HG02623 (cell line): ENCODE measurements at regions not wholly inside any gene's neighbourhood (a gene's known extent, or its start where the extent isn't known, plus 50 kb on each side); places are given as distances from the start of the nearest gene placed in this dataset.
"Not testable (repeated sequence)": the region's sequence is repeated elsewhere in the genome, so short reads cannot be mapped to it uniquely, and the experiment has no call there.

Experiments used
- ATAC-seq: cut with Tn5 transposase; IDR thresholded peaks from one replicate; pipeline ENCODE4 v1.9.1; 2021; ENCODE audit warnings: moderate library complexity; ENCODE audit not compliant: unreplicated experiment

DNA sequence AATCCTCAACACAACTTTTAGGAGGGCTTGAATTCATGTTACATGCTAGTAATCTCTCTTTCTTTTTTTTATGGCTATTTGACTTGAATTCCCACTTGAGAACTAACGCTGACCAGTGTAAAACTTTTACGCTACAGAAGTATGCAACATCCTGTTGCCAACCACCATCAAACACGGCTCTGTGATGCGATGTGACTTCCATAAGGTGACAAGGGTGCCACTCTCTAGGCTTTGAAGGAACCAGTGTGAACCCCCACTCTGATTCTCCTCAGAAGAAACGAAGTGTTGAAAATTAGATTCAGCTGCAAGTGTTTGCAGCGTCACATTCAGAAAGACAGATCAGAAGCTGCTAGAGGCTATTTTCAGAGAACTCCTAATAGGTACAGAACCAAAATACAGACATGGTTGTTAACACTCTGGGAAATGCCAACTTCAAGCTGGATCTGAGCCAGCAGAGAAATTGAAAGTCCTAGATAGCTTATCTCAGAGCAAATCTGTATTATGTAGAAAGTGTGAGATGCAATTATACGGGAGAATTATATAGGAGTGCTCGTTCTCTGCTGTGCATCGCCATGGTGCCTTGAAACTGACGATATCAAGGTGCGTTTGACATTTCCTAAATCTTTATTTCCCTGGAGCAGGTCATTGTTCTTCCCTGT lies 271.2 kb downstream of the LPIN1 start:
- no peak for ATAC-seq

DNA sequence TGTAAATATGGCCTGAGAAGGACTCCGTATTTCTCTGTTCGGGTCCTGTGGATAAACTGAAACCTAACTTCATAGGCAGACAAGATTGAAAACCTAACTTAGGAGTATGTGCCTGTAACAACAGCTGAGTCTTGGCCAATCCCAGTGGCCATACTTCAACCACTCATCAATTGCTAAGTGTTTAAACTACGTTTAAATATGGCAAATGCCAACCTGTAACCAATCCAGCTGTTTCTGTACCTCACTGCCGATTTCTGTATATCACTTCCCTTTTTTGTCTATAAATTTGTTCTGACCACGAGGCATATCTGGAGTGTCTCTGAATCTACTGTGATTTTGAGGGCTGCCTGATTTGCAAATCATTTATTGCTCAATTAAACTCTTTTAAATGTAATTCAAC lies 272.3 kb downstream of the LPIN1 start:
- not testable (repeated sequence) for ATAC-seq

DNA sequence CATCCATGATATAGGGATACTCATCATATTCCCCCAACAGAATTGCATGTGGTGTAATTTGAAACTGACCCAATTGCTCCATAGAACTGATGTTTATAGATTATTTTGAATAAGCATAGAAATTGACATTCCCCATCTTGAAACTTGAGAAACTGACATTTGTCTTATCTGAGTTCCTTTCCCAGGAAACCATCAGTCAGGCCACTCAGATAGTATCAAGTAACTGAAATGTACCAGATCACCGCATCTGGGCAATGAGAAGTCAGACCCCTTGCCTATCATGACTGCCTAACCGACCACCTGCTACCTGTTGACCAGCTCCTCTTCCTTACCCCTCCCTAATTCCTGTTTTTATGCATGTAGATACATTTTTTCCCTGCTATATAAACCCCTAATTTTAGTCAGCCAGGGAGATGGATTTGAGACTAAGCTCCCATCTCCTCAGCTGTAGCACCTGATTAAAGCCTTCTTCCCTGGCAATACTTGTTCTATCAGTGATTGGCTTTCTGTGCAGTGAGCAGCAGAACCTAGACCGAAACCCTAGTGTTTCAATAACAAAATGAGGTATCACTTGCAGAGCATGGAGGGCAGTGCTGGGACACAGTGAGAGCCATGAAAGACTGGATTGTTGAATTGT lies 274.5 kb downstream of the LPIN1 start:
- no peak for ATAC-seq

DNA sequence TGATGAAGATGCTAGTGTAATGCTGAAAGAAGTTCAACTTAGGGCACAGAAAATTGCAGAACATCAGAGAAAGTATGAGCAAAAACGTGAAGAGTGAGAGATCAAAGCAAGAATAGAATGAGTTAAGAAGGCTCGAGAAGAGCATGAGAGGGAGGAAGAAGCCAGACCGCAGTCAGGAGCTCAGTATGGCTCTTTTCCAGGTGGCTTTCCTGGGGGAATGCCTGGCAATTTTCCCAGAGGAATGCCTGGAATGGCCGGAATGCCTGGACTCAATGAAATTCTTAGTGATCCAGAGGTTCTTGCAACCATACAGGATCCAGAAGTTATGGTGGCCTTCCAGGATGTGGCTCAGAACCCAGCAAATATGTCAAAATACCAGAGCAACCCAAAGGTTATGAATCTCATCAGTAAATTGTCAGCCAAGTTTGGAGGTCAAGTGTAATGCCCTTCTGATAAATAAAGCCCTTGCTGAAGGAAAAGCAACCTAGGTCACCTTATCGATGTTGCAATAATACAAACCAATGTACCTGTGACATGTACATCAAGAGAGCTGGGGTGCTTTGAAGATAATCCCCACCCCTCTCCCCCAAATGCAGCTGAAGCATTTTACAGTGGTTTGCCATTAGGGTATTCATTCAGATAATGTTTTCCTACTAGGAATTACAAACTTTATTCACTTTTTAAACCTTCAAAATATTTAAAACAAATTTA lies 277.9 kb downstream of the LPIN1 start:
- not testable (repeated sequence) for ATAC-seq

DNA sequence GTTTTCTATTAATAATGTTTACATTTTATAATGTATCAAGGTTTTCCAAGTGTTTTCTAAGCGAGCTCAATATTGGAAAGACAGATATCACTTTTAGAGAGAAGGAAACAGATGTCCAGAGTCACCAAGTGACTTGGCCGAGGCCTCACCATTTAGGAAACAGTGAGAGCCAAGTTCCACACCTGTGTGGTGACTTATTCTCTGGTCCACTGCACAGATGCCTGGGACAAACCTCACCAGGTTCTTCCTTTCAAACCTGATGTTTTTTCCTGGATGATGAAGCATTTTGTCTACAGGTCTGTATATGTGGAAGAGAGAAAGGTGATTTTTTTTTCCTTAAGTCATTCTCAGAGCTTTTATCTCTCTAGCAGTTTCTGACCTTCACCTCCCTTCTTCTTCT lies 280.7 kb downstream of the LPIN1 start:
- ATAC-seq: no peak

DNA sequence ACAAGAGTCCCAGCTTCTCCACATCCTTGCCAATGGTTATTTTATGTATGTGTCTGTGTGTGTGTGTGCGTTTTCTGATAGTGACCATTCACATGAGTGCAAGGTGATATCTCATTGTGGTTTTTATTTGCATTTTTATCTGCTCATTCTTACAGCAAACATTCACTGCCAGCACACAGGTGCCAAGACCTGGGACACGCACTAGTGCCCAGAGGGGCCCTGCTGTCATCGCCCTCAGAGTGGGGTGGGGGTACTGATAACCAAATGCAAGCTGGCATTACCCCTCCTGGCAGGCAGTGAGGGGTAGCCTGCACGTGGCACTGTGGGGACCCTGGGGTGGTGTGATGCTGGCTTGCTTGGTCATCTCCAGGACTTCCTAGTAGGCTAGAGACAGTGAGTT lies 285.4 kb downstream of the LPIN1 start:
- ATAC-seq: no peak

DNA sequence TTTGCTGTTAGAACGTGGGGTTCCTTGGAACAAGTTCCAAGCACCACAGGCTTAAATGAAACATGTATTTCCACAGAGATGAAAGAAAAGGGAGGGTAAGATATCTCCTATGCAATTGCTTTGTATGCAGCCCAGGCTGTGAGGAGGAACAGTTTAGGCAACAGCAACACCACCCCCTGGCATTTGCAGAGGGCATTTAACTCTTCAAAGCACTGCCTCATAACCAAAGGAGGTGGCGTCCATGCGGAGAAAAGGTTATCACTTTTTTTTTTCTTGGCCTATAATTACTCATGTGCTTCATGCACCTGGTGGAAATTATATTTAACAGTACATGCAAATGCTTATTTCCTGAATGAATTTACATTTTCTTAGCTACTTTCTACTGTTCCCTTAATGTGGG lies 286.0 kb downstream of the LPIN1 start:
- peak; percentile 72 for ATAC-seq

DNA sequence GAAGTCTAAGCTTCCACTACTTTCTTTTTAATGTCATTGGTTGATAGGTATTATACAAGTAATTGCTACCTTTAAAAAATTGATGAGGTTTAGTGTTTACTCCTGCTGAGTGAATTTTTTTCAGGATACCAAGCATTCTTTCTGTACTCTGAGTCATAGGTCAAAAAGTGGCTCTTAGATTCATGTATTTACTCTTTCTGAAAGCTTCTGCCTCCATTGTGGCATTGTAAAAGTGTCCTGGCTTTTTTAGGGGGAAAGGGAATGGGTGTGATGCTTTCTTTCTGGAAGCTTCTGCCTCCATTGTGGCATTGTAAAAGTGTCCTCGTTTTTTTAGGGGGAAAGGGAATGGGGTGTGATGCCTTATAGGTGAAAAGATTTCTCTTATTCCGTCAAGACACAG lies 286.5 kb downstream of the LPIN1 start:
- ATAC-seq: no peak

DNA sequence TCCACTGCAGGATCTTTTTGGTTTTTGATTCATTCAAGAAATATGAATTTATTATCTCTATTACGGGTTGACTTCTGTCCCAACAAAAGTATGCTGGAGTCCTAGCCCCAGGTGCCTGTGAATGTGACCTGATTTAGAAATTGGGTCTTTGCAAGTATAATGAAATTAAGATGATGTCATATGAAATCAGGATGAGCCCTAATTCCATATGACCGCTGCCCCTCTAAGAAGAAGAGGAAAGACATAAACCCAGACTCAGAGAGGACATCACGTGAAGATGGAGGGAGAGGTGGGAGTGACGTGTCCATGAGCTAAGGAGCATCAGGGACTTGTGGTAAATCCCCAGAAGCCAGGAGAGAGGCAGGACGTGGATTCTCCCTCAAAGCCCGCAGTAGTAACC lies 287.1 kb downstream of the LPIN1 start:
- ATAC-seq: no peak

DNA sequence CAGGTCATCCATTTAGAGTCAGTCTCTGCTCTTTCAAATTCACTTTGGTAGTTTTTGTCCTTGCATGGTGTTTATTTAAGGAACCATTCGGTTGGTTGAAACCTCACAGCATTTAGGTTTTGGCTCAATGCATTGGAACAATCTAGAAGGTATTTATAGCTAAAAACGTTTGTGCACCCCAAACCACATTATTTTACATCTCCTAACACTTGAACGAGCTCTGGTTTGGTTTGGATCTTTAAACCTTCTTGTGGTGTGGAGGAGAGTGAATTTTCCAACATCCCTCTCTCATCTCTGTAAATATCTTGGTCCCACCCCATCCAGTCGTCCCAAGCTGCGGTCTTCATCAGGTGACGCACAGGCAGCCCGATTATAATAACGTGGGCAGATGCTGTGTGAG lies 287.9 kb downstream of the LPIN1 start:
- no peak for ATAC-seq

DNA sequence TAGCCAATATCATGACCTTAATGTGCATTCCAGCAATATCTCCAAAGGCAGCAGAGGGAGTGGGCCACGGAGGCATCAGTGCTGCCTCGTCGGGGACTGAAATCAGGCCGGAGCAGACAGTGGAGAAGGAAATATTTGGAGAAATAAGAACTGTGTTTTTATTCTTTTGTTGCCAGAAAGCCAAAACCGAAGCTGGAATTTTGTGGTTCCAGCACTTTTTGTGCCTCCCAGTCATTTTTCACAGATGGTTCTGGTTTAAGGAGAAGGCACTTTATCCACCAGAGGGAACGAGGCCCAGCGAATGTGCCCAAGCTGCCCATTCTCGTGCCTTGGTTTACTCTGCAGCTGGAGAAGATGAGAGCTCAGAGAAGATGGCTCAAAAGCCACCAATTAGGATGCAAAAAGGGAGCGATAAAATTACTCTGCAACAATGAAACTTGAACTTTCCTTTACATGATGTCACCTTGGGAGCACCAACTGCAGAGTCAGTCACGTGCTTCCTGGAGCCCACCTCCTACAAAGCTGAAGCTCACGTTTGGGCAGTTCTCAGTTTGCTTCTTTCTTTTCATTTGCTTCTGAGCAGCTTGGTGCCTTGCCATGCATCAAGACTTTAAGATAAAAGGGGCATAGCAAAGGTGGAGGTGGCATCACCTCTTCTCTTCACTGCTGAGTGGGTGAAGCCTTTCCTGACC lies 288.7 kb downstream of the LPIN1 start:
- no peak for ATAC-seq

DNA sequence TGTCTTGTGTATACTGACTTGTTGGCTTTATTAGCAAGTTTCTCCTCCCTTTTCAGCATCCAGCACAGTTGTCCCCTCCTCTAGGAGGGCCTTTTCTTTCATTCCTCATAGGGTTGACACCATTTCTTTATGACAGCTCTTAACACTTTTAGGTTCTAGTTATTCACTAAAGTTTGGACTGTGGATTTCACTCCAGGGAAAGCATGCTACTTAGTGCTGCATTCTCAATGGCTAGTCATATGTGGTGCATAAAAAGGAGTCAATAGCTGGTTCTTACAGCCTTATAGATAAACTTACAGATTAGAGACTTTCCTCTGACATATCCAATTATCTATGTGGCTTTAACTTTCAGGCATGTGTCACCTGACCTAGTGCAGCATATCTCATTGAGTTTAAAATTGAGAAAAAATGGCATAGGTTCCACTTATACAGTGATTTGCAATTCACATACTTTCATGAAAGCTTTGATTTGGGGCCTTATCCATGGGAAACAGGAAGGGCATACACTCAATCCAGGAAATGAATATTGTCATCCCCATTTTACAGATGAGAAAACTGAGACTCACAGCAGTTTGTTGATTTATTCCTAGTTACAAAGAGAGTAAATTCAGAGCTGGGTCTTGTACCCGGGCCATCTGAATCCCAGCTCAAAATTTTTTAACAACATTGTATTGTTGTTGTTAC lies 289.7 kb downstream of the LPIN1 start:
- ATAC-seq: no peak

DNA sequence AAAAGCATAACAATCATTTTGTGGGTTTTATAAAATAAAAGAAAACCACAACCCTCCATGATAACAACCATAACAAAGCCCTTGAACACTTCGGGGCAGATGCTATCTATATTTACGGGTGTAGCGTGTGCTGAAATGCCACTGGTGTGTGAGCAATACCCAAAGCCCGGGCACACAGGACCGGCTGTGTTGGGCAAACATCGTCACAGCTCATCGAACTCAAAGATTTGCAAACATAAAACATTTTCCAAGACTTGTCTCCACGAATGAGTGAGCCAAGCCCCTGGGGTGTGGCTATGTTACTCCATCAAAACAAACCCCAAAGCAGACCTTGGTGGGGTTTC lies 290.2 kb downstream of the LPIN1 start:
- ATAC-seq: no peak

DNA sequence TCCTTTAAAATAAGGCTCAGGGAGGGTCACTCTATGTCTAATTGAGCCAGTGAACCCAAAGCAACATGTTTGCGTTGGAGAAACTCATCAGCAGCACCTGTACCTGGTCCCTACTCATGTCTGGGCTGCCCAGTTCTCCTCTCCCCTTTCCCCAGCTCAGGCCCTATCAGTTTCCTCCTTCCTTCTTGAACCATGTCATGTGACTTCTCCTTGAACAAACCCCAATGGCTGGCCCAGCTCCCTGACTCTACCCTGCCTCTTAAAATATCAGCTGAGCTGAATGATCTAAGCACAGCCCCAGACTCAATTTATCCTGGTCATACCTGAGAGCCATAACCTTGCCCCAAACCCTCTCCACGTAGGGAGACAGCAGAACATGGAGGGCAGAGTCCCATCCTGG lies 290.9 kb downstream of the LPIN1 start:
- no peak for ATAC-seq

DNA sequence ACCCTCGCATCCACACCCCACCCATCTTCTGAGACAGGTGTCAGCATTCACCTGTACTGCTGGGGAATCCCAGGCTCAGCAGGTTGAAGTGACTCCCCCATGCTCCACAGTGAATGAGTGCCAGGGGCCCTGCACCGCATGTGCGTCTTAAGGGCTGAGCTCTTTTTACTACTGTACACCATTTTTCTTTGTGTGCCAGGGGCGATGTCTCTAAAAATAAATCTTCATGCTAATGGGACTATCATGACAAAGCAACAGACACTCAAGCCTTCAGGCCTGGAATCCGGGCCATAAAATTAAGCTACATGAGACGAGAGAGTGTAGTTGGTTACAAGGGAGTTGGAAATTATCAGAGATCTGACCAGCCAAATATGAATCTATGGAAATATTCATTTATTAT lies 294.8 kb downstream of the LPIN1 start:
- ATAC-seq: no peak

DNA sequence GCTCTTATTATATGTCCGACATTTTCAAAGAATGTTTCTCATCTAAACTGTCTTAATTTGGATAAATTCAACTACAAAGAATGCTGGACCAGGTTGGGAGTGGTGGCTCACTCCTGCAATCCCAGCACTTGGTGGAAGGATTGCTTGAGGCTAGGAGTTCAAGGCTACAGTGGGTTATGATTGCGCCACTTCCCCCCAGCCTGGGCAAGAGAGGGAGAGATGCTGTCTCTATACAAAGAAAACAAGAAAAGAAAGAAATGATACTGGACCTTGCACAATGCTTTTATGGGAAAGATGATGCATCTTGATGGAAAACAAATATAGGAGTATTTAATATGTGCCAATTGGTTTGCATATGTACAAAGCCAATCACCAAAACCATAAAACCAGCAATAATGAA lies 296.7 kb downstream of the LPIN1 start:
- ATAC-seq: no peak

DNA sequence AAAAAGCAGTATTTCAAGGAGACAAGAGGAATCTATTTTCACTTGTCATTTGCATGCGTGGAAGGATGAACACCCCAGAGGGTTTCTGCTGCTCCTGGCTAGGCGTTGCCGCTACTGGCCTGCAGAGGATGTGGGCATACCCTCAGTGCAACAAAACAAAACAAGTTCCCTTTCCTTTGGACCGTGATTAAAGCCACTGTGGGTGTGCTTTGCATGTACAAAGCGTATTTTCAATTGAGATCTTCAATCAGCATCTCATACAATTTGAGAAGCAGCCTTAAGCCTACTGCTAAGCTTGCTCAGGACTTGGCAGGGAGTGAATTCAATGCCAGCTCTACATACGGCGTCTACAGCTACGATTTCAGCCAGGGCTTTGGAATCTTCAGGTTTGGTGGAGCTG lies 298.4 kb downstream of the LPIN1 start:
- peak; percentile 61 for ATAC-seq

DNA sequence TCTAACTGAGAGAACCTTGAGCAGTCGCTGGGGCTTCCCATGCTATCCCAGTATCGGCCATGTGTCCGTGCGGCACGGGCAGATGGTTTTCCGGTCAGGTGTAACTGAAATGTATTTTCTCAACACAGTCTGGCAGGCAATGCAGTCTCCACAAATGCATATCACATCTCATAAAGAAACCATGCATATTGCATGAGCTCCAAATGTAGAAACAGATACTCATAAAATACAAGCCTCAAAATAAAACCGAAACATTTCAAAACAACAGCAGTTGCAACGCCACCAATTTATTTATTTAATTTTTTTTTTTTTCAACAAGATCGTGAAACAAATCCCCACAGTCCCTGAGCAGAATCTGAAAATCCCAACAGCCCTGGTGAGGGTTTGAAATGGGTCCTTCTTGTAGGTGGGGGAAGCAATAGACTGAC lies 299.4 kb downstream of the LPIN1 start:
- ATAC-seq: peak; percentile 47

DNA sequence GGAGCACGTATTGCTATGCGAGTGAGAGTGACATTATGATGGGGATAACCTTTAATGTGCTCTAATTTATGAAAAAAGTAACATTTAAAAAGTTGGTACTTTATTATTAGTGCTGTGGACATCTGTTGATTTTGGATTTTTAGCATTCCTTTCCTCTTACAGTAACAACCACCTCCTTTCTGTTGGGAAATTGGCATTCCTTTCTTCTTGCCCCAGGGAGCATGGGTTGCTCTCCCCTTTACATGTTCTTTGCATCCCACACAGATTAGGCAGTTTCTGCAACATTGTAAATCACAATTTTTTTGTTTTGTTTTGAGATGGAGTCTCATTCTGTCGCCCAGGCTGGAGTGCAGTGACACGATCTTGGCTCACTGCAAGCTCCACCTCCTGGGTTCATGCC lies 300.2 kb downstream of the LPIN1 start:
- no peak for ATAC-seq

DNA sequence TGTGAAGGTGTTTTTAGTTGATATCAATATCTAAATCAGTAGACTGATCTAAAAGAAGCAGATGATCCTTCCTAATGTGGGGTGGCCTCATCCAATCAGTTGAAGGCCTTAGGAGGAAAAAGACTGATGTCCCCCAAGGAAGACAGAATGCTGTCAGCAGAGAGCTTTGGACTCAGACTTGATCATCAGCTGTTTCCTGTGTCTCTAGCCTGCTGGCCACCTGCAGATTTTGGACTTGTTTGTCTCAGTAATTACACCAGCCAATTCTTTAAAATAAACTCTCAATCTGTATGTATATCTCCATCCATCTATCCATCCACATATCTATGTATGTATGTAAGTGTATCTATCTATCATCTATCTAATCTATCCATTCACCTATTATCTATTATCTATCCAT lies 301.3 kb downstream of the LPIN1 start:
- no peak for ATAC-seq

DNA sequence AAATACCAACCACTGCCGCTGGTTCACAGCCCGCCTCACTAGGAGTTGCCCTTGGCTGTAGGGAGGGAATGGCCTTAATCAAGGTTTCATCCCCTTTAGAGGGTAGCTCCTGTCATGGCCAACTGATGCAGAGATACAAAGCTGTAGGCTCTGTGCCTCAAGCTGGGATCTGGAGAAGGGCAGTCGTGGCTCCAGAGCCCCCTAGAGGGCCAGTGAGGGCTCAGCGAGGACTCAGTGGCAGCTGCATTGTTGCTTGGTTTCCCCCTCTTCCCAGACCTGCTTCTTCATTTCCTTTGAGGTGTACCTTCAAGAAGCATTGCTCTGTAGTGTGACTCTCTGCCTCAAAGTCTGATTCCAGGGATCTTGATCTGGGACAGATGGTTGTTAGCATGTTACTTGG lies 302.1 kb downstream of the LPIN1 start:
- ATAC-seq: no peak
